NCI-H2029 (cell line): ENCODE measurements at regions not wholly inside any gene's neighbourhood (a gene's known extent, or its start where the extent isn't known, plus 50 kb on each side); places are given as distances from the start of the nearest gene placed in this dataset.
A peak's percentile ranks its signal among the peaks of the same experiment; 100 is the strongest.
"Not testable (repeated sequence)": the region's sequence is repeated elsewhere in the genome, so short reads cannot be mapped to it uniquely, and the experiment has no call there.

Source experiments
- DNase-seq: peaks from one replicate; lab custom pipeline; 2025; lab: John Stamatoyannopoulos, UW

DNA sequence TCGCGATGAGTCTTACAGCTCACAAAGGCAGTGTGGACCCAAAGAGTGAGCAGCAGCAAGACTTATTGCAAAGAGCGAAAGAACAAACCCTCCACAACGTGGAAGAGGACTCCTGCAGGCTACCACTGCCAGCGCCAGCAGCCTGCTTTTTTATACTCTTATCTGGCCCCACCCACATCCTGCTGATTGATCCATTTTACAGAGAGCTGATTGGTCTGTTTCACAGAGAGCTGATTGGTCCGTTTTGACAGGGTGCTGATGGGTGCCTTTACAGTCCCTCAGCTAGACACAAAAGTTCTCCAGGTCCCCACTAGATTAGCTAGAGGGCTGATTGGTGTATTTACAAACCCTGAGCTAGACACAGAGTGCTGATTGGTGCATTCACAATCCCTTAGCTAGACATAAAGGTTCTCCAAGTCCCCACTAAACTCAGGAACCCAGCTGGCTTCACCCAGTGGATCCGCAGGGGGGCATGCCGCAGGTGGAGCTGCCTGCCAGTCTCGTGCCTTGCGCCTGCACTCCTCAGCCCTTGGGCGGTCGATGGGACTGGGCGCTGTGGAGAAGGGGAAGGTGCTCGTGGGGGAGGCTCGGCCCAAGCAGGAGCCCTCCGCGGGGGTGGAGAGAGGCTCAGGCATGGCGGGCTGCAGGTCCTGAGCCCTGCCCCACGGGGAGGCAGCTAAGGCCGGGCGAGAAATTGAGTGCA lies 75.7 kb downstream of the QDPR start:
- DNase-seq = not testable (repeated sequence)

GRCh38 chr4:17433827-17434226 lies 78.1 kb downstream of the QDPR start:
- DNase-seq = no peak

DNA sequence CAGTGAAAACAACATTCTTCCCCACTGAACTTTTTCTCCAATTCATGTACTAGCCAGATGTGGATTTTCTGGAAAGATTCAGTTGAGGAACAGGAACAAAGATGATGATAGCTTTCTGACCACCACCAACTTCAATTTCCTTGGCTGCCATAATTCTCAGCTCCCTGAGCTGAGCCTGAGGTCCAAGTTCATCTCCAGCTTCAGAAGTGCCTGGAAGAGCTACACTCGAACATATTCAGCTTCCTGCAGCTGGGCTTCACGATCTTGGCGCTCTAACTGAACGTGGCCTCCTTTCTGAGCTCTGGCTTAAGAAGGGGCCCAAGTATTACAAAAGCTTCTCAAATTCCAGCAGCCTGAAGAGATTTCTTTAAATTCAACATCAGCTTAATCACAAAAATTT lies 83.9 kb downstream of the QDPR start:
- no peak for DNase-seq

- no peak for DNase-seq
Observed at GRCh38 chr4:17426222-17426621, 85.7 kb downstream of the QDPR start.

GRCh38 chr4:17418010-17418409 lies 93.9 kb downstream of the QDPR start:
- DNase-seq = no peak

GRCh38 chr4:17414392-17414791 lies 97.5 kb downstream of the QDPR start:
- no peak for DNase-seq

GRCh38 chr4:17400686-17401085 lies 111.2 kb downstream of the QDPR start:
- no peak for DNase-seq

GRCh38 chr4:17398805-17399204 lies 113.1 kb downstream of the QDPR start:
- DNase-seq = no peak

- no peak for DNase-seq
Observed at GRCh38 chr4:17398035-17398434, 113.9 kb downstream of the QDPR start.

DNA sequence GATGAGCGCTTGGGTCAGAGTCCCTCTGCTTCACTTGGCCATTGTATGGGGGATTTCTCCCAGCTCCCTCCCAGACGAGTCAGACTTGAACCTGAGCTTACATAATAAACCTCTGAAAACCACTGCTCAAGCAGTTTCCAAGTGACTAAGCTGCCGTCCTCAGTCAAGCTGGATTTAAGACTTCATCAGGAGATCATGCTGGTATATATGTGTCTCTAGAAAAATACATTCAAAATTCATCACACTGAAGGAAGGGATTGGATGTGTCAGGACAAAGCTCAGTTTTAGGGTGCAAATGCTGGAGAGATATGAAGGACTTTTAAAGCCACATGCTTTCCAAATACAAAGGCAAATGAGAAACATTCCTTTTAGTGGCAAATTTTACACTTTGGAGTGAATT lies 114.3 kb downstream of the QDPR start:
- DNase-seq = no peak

GRCh38 chr4:17385403-17385802 lies 126.5 kb downstream of the QDPR start:
- peak; percentile 47 for DNase-seq

- DNase-seq = no peak
Observed at GRCh38 chr4:17380347-17380746, 131.5 kb downstream of the QDPR start.

GRCh38 chr4:17376205-17376604 lies 135.7 kb downstream of the QDPR start:
- DNase-seq = no peak

GRCh38 chr4:17373666-17374065 lies 138.2 kb downstream of the QDPR start:
- no peak for DNase-seq

- no peak for DNase-seq
Observed at GRCh38 chr4:17370818-17371217, 141.1 kb downstream of the QDPR start.

- no peak for DNase-seq
Observed at GRCh38 chr4:17368408-17368807, 143.5 kb downstream of the QDPR start.

GRCh38 chr4:17367201-17367600 lies 144.7 kb downstream of the QDPR start:
- no peak for DNase-seq

DNA sequence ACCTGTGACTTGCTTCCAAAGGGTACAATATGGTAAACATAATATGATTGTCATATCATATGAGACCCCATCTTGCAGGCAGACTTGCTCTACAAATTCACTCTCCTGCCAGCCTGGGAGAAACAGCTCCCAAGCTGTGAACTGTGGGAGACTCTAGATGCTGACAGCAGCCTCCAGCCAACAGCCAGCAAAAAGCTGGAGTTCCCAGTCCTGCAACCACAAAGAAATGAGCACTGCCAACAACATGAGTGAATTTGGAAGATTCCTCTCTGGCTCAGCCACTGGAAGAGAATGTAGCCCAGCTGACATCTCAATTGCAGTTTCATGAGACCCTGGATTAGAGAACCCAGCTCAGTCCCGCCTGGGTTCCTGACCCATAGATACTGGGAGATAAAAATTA lies 145.4 kb downstream of the QDPR start:
- no peak for DNase-seq

DNA sequence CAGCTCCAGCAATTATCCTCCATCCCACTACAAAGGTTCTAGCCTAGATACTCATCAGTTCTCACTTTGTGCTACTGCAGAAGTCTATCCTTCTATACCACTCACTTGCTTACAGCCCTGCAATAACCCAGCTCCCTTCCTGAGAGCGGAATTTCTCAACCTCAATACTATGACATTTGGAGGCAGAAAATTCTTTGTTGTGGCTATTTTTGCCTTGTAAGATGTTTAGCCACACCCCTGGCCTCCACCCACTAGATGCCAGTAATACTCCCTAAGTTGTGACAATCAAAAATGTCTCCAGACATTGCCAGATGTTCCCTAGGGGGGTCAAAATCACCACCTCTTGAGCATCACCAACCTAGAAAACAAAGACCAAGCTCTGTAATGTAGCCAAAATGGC lies 149.5 kb downstream of the QDPR start:
- no peak for DNase-seq

DNA sequence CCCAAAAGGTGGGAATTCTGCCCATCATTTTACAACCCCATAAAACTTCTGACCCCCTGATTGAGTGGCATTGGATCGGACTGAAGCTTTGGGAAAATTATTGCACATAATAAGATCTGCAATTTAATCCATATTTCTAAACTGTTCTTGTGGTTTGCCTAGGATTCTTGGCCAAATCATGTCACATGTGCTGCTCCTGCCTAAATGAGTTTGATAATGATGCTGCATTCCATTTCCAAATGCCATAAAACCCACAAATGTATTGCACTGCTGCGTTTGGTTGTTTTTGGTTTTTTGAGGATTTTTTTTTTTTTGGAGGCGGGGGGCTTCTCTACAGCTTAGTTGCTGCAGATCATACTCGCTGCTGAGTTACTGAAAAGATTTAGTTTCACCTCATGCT lies 153.6 kb downstream of the QDPR start:
- DNase-seq = no peak

DNA sequence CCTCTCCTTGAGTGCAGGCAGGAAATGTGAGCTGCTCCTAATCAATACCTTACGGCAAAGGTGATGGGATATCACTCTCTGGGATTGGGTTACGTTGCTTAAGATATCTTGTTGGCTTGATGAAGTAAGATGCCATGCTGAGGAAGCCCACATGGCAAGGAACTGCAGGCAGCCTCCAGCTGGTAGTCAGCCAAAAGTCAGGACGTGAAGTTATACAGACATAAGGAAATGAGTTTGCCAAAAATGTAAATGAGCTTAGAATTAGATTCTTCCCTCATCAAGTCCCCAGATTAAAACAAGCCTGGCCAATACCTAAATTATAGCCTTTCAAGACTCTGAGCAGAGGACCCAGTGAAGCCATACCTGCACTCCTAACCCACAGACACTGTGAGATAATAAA lies 155.0 kb downstream of the QDPR start:
- DNase-seq = no peak

DNA sequence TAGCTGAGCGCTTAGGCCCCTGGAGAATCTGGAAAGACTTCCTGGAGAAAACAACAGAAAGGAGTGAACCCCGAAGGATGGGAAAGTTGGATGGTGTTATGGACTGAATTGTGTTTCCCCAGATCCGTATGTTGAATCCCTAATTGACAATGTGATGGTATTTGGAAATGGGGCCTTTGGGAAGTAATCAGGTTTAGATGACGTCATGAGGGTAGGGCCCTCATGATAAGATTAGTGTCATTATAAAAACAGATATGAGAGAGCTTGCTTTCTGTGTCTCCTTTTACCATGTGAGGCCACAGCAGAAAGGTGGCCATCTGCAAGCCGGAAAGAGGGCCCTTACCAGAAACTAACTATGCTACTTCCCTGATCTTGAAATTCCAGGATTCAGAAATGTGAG lies 159.5 kb downstream of the QDPR start:
- DNase-seq = no peak

GRCh38 chr4:17347445-17347844 lies 164.4 kb downstream of the QDPR start:
- DNase-seq = no peak

DNA sequence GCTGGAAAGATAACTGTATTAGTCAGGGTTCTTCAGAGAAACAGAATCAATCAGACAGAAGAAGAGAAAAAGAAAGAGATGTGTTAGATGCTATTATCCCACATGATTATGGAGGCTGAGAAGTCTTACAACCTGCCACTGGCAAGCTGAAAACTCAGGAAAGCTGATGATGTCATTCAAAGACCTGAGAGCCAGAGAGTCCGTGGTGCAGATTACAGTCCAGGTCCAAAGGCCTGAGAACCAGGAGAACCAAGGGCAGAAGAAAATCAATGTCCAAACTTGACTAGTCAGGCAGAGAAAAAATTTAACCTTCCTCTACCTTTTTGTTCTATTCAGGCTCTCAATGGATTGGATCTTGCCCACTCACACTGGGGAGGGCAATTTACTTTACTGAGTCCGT lies 172.5 kb downstream of the QDPR start:
- DNase-seq = no peak

DNA sequence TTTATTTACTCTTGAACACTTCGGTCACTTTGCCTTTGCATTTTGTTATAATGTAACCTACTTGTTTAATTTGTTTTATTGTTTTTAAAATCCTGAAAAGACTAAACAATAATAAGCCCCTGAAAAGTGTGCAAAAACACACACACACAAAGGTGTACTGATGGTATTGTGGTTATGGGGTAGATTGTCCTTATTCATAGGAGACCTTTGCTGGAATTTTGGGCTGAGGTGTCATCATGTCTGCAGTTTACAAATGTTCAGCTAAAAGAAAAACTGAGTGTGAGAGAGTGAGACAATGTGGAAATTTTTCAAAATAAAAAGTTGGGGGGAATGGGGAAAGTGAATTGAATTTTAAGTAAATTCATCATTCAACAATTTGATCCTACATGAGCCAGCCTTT lies 174.9 kb downstream of the QDPR start:
- no peak for DNase-seq
